Spleen (tissue), 11 donors: ENCODE measurements at regions not wholly inside any gene's neighbourhood (a gene's known extent, or its start where the extent isn't known, plus 50 kb on each side); places are given as distances from the start of the nearest gene placed in this dataset.

Experiments used
- DNase-seq: peaks from one replicate; pipeline ENCODE4 v3.0.0-alpha.2; 2020
- H3K27ac ChIP-seq, 8 donors: fragments of 200-600 bp; sonication (generic) in 7 of 8; 1 replicate in 4 of 8; 2 replicates in 4 of 8; pipeline versions ENCODE4 v1.5.0 to v1.8.0; 2016 to 2021; ENCODE audit warnings: inconsistent platforms in 4 of 8, mild to moderate bottlenecking in 4 of 8, moderate library complexity in 1 of 8
- H3K27me3 ChIP-seq, 7 donors: fragments of 200-600 bp; sonication (generic) in 6 of 7; replicated peaks in 1 of 7; 1 replicate in 4 of 7; 2 replicates in 3 of 7; pipeline versions ENCODE4 v1.5.0 to v1.8.0; 2016 to 2021; ENCODE audit warnings: inconsistent platforms in 3 of 7, mild to moderate bottlenecking in 1 of 7
- H3K36me3 ChIP-seq, 6 donors: fragments of 200-600 bp; sonication (generic) in 5 of 6; 1 replicate in 4 of 6; 2 replicates in 2 of 6; pipeline versions ENCODE4 v1.5.0 to v1.8.0; 2016 to 2021; ENCODE audit warnings: inconsistent platforms in 2 of 6
- H3K4me1 ChIP-seq, 6 donors: fragments of 200-600 bp; sonication (generic) in 5 of 6; 1 replicate in 3 of 6; 2 replicates in 3 of 6; pipeline versions ENCODE4 v1.5.0 to v1.8.0; 2016 to 2021; ENCODE audit warnings: inconsistent platforms in 3 of 6
- H3K4me3 ChIP-seq, 8 donors: fragments of 200-600 bp; sonication (generic) in 7 of 8; 1 replicate in 4 of 8; 2 replicates in 4 of 8; pipeline versions ENCODE4 v1.5.0 to v1.8.0; 2016 to 2021; ENCODE audit warnings: inconsistent platforms in 4 of 8, mild to moderate bottlenecking in 4 of 8, moderate library complexity in 2 of 8
- H3K9me3 ChIP-seq, 8 donors: fragments of 200-600 bp; sonication (generic) in 7 of 8; 1 replicate in 4 of 8; 2 replicates in 4 of 8; pipeline versions ENCODE4 v1.5.0 to v1.8.0; 2016 to 2021; ENCODE audit warnings: inconsistent platforms in 4 of 8
- CTCF ChIP-seq, 11 experiments: fragments of 200-600 bp in 7 of 11; fragments of 450-650 bp in 4 of 11; sonication (generic) in 4 of 11; IDR thresholded peaks in 8 of 11; conservative IDR thresholded peaks in 3 of 11; 1 replicate in 7 of 11; 2 replicates in 4 of 11; pipeline versions ENCODE4 v1.4.0 to v1.8.0; 2016 to 2021; ENCODE audit warnings: antibody characterized with exemption in 11 of 11, inconsistent platforms in 4 of 11, mild to moderate bottlenecking in 1 of 11
- POLR2A ChIP-seq, 3 donors: fragments of 450-650 bp; IDR thresholded peaks; one replicate each; pipeline ENCODE4 v1.5.1; 2017; ENCODE audit warnings: antibody characterized with exemption in 3 of 3, mild to moderate bottlenecking in 1 of 3
- POLR2AphosphoS5 ChIP-seq, 3 donors: sonication (generic); formaldehyde crosslinking; IDR thresholded peaks; one replicate each; pipeline ENCODE4 v1.5.1; 2017; ENCODE audit warnings: antibody characterized with exemption in 3 of 3
- WGBS, 5 donors: extraction: QIAGEN DNeasy Blood & Tissue Kit in 3 of 5; methylation state at CpG; one replicate each; pipeline versions ENCODE4 v1.1.5 to v1.1.7; 2013 to 2018; 5-methylcytosine and 5-hydroxymethylcytosine counted together
- intact Hi-C: fragments of 100-400 bp; cut with DNase I; formaldehyde crosslinking; loops from one replicate; pipeline ENCODE4 v1.15.0; 2023; ENCODE audit warnings: low total_unique reads
- donor health status: healthy with polysubstance abuse.
- donor health status: DM: no; HTN: no; CAD: no; lungs with moderate emphysema.
- donor health status: DM: no; HTN: no; CAD: no.
- donor health status: Bipolar disorder and iron deficiency.
- donor health status: healthy.
- donor health status: DM: no; HTN: no; CAD: no.
- donor health status: DM: yes; HTN: yes; CAD: no.

- intact Hi-C loops = no loop called here
- Histone ChIP-seq H3K4me1 (no peaks in the 10 kb centered on the region), H3K27me3 (peaks cover 0 to 21% (median 0%) of the 10 kb centered on the region in 7 donors), H3K36me3 (no peaks in the 10 kb centered on the region), H3K9me3 (no peaks in the 10 kb centered on the region), H3K27ac (no peak overlapping the region), H3K4me3 (no peak overlapping the region)
- TF ChIP-seq POLR2AphosphoS5 (IDR thresholded peaks at IDR 0.05) = no peak
- TF ChIP-seq CTCF (IDR thresholded peaks at IDR 0.05 in 8 of 11, conservative IDR thresholded peaks at IDR 0.05 in 3 of 11) = no peak
- no peak for TF ChIP-seq POLR2A (IDR thresholded peaks at IDR 0.05)
- 88 to 93% (median 89%) methylated on average over 1 of the region's 1 CpG for WGBS, 5 donors
- no peak for DNase-seq
Observed at GRCh38 chr20:54295686-54296085, 87.8 kb downstream of the PFDN4 start.

GRCh38 chr20:54305421-54305820 lies 97.5 kb downstream of the PFDN4 start:
- H3K27ac ChIP-seq = no peak overlapping the region
- no peak for DNase-seq
- intact Hi-C loops = no loop called here
- peaks cover 0 to 6% (median 0%) of the 10 kb centered on the region in 7 donors for H3K27me3 ChIP-seq
- 68 to 88% (median 77%) methylated on average over 7 of the region's 7 CpGs for WGBS, 5 donors
- H3K4me1 ChIP-seq = no peaks in the 10 kb centered on the region
- H3K36me3 ChIP-seq = no peaks in the 10 kb centered on the region
- TF ChIP-seq CTCF (IDR thresholded peaks at IDR 0.05 in 8 of 11, conservative IDR thresholded peaks at IDR 0.05 in 3 of 11) (no peak), POLR2AphosphoS5 (IDR thresholded peaks at IDR 0.05) (no peak), POLR2A (IDR thresholded peaks at IDR 0.05) (no peak)
- no peaks in the 10 kb centered on the region for H3K9me3 ChIP-seq
- no peak overlapping the region for H3K4me3 ChIP-seq

GRCh38 chr20:54306985-54307710 lies 99.3 kb downstream of the PFDN4 start:
- TF ChIP-seq POLR2A (IDR thresholded peaks at IDR 0.05) (no peak), POLR2AphosphoS5 (IDR thresholded peaks at IDR 0.05) (no peak), CTCF (IDR thresholded peaks at IDR 0.05 in 8 of 11, conservative IDR thresholded peaks at IDR 0.05 in 3 of 11) (no peak)
- WGBS, 5 donors = 46 to 73% (median 56%) methylated on average over 6 of the region's 6 CpGs
- intact Hi-C loops = no loop called here

GRCh38 chr20:54308804-54309203 lies 100.9 kb downstream of the PFDN4 start:
- no peak overlapping the region for H3K27ac ChIP-seq
- no peak for TF ChIP-seq POLR2A (IDR thresholded peaks at IDR 0.05)
- no peak for TF ChIP-seq POLR2AphosphoS5 (IDR thresholded peaks at IDR 0.05)
- no peak for TF ChIP-seq CTCF (IDR thresholded peaks at IDR 0.05 in 8 of 11, conservative IDR thresholded peaks at IDR 0.05 in 3 of 11)
- no peak for DNase-seq
- H3K27me3 ChIP-seq = peaks cover 0 to 10% (median 0%) of the 10 kb centered on the region in 7 donors
- no peaks in the 10 kb centered on the region for H3K36me3 ChIP-seq
- intact Hi-C loops = no loop called here
- H3K4me1 ChIP-seq = no peaks in the 10 kb centered on the region
- WGBS, 5 donors = 62 to 74% (median 69%) methylated on average over 4 of the region's 4 CpGs
- H3K4me3 ChIP-seq = no peak overlapping the region
- no peaks in the 10 kb centered on the region for H3K9me3 ChIP-seq

More at GRCh38 chr20:54306985-54307710, 99.3 kb downstream of the PFDN4 start:
- no peaks in the 10 kb centered on the region for H3K36me3 ChIP-seq
- H3K9me3 ChIP-seq = no peaks in the 10 kb centered on the region
- H3K4me3 ChIP-seq = no peak overlapping the region
- H3K27me3 ChIP-seq = peaks cover 0 to 6% (median 0%) of the 10 kb centered on the region in 7 donors
- DNase-seq = no peak
- no peaks in the 10 kb centered on the region for H3K4me1 ChIP-seq
- no peak overlapping the region for H3K27ac ChIP-seq
